RWPE1 (cell line): ENCODE measurements at regions not wholly inside any gene's neighbourhood (a gene's known extent, or its start where the extent isn't known, plus 50 kb on each side); places are given as distances from the start of the nearest gene placed in this dataset.

Source experiments
- CTCF ChIA-PET: fragments of 350-600 bp; sonication (Branson Sonifier 250); formaldehyde crosslinking; extraction: SDS; loops from one replicate; lab custom pipeline; 2021; lab: Yijun Ruan, JAX
- POLR2A ChIA-PET: fragments of 400-600 bp; formaldehyde crosslinking; extraction: SDS; loops from one replicate; lab custom pipeline; 2020; ENCODE audit warnings: antibody characterized with exemption; ENCODE audit not compliant: low non-redundant PET; lab: Yijun Ruan, JAX
- DNase-seq: peaks from one replicate; pipeline ENCODE4 v3.0.0; 2012; ENCODE audit warnings: low spot score
- H3K27ac ChIP-seq: fragments of 450-650 bp; 2 replicates; pipeline ENCODE4 v1.5.1; 2017
- CTCF ChIP-seq: fragments of 450-650 bp; conservative IDR thresholded peaks from 2 replicates; pipeline ENCODE4 v1.5.1; 2017; ENCODE audit warnings: low read depth, mild to moderate bottlenecking

GRCh38 chr4:149140841-149141240 lies 674.8 kb downstream of the IQCM start:
- no peak for DNase-seq
- H3K27ac ChIP-seq: no peak overlapping the region
- ChIA-PET CTCF (interaction anchor here (0.6 kb wide), 1 partner anchor 1622 kb away, joined by 3 read pairs; no protein-coding TSS in a partner anchor), POLR2A (no interaction called here)
- no peak for TF ChIP-seq CTCF

- ChIA-PET CTCF (no interaction called here), POLR2A (no interaction called here)
- TF ChIP-seq CTCF: no peak
- no peak for DNase-seq
- no peak overlapping the region for H3K27ac ChIP-seq
Measured at GRCh38 chr4:149136951-149137620, 678.6 kb downstream of the IQCM start.

- CTCF ChIA-PET: interaction anchor here (0.6 kb wide), 1 partner anchor 49 kb away, joined by 3 read pairs; no protein-coding TSS in a partner anchor
Measured at GRCh38 chr4:149135062-149135461, 680.6 kb downstream of the IQCM start.

GRCh38 chr4:149121023-149121404 lies 678.8 kb upstream of the NR3C2 start:
- TF ChIP-seq CTCF: no peak
- ChIA-PET POLR2A (no interaction called here), CTCF (no interaction called here)
- DNase-seq: no peak
- no peak overlapping the region for H3K27ac ChIP-seq

More at GRCh38 chr4:149135062-149135461, 680.6 kb downstream of the IQCM start:
- no peak for TF ChIP-seq CTCF
- no peak for DNase-seq
- POLR2A ChIA-PET: no interaction called here
- no peak overlapping the region for H3K27ac ChIP-seq

GRCh38 chr4:149120331-149121022 lies 678.3 kb upstream of the NR3C2 start:
- CTCF ChIA-PET: no interaction called here
- no peak overlapping the region for H3K27ac ChIP-seq
- no peak for DNase-seq
- TF ChIP-seq CTCF: no peak
- POLR2A ChIA-PET: no interaction called here

GRCh38 chr4:149116806-149117205 lies 674.6 kb upstream of the NR3C2 start:
- TF ChIP-seq CTCF: no peak
- DNase-seq: no peak
- CTCF ChIA-PET: no interaction called here
- POLR2A ChIA-PET: no interaction called here
- H3K27ac ChIP-seq: no peak overlapping the region
